Smooth muscle cell (in vitro differentiated cells): ENCODE measurements at regions not wholly inside any gene's neighbourhood (a gene's known extent, or its start where the extent isn't known, plus 50 kb on each side); places are given as distances from the start of the nearest gene placed in this dataset.
"Not testable (repeated sequence)": the region's sequence is repeated elsewhere in the genome, so short reads cannot be mapped to it uniquely, and the experiment has no call there.

Experiments
- DNase-seq: peaks from one replicate; lab custom pipeline; 2025; ENCODE audit not compliant: unreplicated experiment; lab: John Stamatoyannopoulos, UW
- H2AFZ ChIP-seq: fragments of 200-600 bp; sonication (generic); 2 replicates; pipeline ENCODE4 v1.6.0; 2016; ENCODE audit warnings: antibody characterized with exemption, low read depth, mild to moderate bottlenecking
- H3F3A ChIP-seq: fragments of 200-600 bp; sonication (generic); 2 replicates; pipeline ENCODE4 v1.6.0; 2017; ENCODE audit warnings: antibody characterized with exemption, low read depth
- H3K27ac ChIP-seq: fragments of 200-600 bp; sonication (generic); 2 replicates; pipeline ENCODE4 v1.5.1; 2016; ENCODE audit warnings: low read depth, mild to moderate bottlenecking
- H3K27me3 ChIP-seq: fragments of 200-600 bp; sonication (generic); 2 replicates; pipeline ENCODE4 v1.6.1; 2016; ENCODE audit warnings: low read depth, mild to moderate bottlenecking
- H3K36me3 ChIP-seq: fragments of 200-600 bp; sonication (generic); 2 replicates; pipeline ENCODE4 v1.5.1; 2016; ENCODE audit warnings: low read depth
- H3K4me1 ChIP-seq: fragments of 200-600 bp; sonication (generic); 2 replicates; pipeline ENCODE4 v1.5.1; 2016; ENCODE audit warnings: low read depth
- H3K4me2 ChIP-seq: fragments of 200-600 bp; sonication (generic); 2 replicates; pipeline ENCODE4 v1.6.0; 2016; ENCODE audit warnings: mild to moderate bottlenecking
- H3K4me3 ChIP-seq: fragments of 200-600 bp; sonication (generic); 2 replicates; pipeline ENCODE4 v1.5.1; 2016; ENCODE audit warnings: mild to moderate bottlenecking
- H3K79me2 ChIP-seq: fragments of 200-600 bp; sonication (generic); 2 replicates; pipeline ENCODE4 v1.6.0; 2016; ENCODE audit warnings: low read depth, mild to moderate bottlenecking
- H3K9ac ChIP-seq: fragments of 200-600 bp; sonication (generic); 2 replicates; pipeline ENCODE4 v1.6.0; 2016; ENCODE audit warnings: low read depth
- H3K9me3 ChIP-seq: fragments of 200-600 bp; sonication (generic); replicated peaks from 2 replicates; pipeline ENCODE4 v1.5.1; 2016; ENCODE audit warnings: low read depth
- H4K20me1 ChIP-seq: fragments of 200-600 bp; sonication (generic); 2 replicates; pipeline ENCODE4 v1.6.0; 2016; ENCODE audit warnings: low read depth
- CTCF ChIP-seq: fragments of 200-600 bp; sonication (generic); IDR thresholded peaks from 2 replicates; pipeline ENCODE4 v1.5.1; 2017; ENCODE audit warnings: borderline replicate concordance, mild to moderate bottlenecking, antibody characterized with exemption; ENCODE audit not compliant: insufficient read depth, poor library complexity, severe bottlenecking
- WGBS: methylation state at CpG from one replicate; pipeline ENCODE4 v1.1.7; 2016; ENCODE audit warnings: low lambda C conversion rate; 5-methylcytosine and 5-hydroxymethylcytosine counted together

DNA sequence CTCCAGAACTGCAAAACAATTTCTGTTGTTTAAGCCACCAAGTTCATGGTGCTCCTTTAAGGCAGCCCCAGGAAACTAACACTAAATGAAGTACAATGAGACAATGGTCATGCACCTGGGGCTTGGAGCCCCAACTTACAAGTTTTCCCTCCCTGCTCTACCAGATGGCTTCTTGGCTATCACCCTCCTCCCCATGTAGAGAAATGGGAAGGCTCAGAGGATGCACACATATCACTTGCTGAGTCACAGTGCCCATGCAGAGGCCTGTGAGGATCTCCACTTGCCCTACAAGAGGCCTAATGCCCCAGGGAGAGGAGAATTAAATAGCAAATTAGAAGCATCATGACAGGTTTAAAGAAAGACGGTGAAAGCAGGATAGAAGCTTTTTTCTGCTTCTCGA is 270.9 kb downstream of the TTC32 start:
- no peaks in the 10 kb centered on the region for H3K9me3 ChIP-seq
- no peak for TF ChIP-seq CTCF
- H3F3A ChIP-seq: no peaks in the 10 kb centered on the region
- H3K27me3 ChIP-seq: peaks cover 5% of the 10 kb centered on the region
- no peaks in the 10 kb centered on the region for H3K4me1 ChIP-seq
- H2AFZ ChIP-seq: no peak overlapping the region
- H3K27ac ChIP-seq: no peak overlapping the region
- H4K20me1 ChIP-seq: no peaks in the 10 kb centered on the region
- DNase-seq: no peak
- WGBS: 91% methylated on average over 2 of the region's 2 CpGs
- no peaks in the 10 kb centered on the region for H3K36me3 ChIP-seq
- H3K4me3 ChIP-seq: no peak overlapping the region
- no peak overlapping the region for H3K4me2 ChIP-seq
- H3K9ac ChIP-seq: no peak overlapping the region
- H3K79me2 ChIP-seq: no peaks in the 10 kb centered on the region

DNA sequence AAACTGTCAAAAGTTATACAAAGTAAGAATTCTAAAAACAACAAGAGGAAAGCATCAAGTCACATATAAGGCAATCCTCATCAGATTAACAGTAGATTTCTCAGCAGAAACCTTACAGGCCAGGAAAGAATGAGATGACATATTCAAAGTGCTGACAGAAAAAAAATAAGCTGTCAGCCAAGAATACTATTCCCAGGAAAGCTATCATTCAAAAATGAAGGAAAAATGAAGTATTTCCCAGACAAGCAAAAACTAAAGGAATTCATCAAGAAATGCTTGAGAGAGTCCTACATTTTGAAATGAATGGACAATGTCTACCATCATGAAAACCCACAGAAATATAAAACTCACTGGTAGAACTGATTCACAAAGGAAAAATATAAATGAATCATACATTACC is 268.9 kb upstream of the OSR1 start:
- Histone ChIP-seq H3K27ac (no peak overlapping the region), H3K9me3 (no peaks in the 10 kb centered on the region), H3K4me1 (no peaks in the 10 kb centered on the region), H3K4me2 (no peak overlapping the region), H3F3A (no peaks in the 10 kb centered on the region), H4K20me1 (no peaks in the 10 kb centered on the region), H3K79me2 (no peaks in the 10 kb centered on the region), H3K4me3 (no peak overlapping the region), H3K9ac (no peak overlapping the region), H2AFZ (no peak overlapping the region), H3K27me3 (no peaks in the 10 kb centered on the region), H3K36me3 (no peaks in the 10 kb centered on the region)
- no peak for DNase-seq
- no peak for TF ChIP-seq CTCF

- Histone ChIP-seq H4K20me1 (no peaks in the 10 kb centered on the region), H2AFZ (no peak overlapping the region), H3K79me2 (no peaks in the 10 kb centered on the region), H3K9ac (no peak overlapping the region), H3K27me3 (no peaks in the 10 kb centered on the region), H3K4me2 (no peak overlapping the region), H3K4me3 (no peak overlapping the region), H3K4me1 (no peaks in the 10 kb centered on the region), H3K36me3 (no peaks in the 10 kb centered on the region), H3F3A (no peaks in the 10 kb centered on the region), H3K9me3 (no peaks in the 10 kb centered on the region), H3K27ac (no peak overlapping the region)
- no peak for TF ChIP-seq CTCF
- no peak for DNase-seq
- WGBS: 83% methylated on average over 1 of the region's 1 CpG
These were observed 265.1 kb upstream of the OSR1 start for GRCh38 chr2:19623488-19623887.

DNA sequence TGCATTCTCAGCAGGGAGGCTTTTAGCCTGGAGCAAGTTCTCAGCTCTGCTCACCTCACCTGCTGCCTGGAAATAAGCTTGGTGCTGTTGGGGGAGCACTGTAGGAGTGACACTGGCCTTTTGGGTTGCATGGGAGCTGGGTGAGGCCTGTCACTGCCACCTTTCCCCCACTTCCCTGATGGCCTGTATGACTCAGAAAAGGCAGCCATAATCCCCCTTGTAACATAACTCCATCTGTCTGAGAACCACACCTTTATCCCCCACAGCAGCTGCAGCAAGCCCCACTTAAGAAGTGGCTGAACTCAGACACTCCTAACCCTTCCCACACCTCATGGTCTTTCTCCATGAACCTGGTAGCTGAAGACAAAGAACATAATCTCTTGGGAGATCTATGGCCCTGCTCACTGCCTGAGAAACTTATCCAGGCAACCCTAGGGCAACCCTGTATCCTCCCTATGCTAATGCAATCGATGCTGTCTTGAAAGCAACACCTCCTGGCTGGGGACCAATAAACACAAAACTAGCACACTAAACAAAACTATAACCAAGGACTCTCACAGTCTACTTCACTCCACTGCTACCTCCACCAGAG is 258.9 kb upstream of the OSR1 start:
- Histone ChIP-seq H3K27ac (no peak overlapping the region), H3K4me3 (no peak overlapping the region), H3F3A (no peaks in the 10 kb centered on the region), H3K4me1 (no peaks in the 10 kb centered on the region), H3K36me3 (no peaks in the 10 kb centered on the region), H3K27me3 (no peaks in the 10 kb centered on the region), H3K9ac (no peak overlapping the region), H3K4me2 (no peak overlapping the region), H3K9me3 (no peaks in the 10 kb centered on the region), H3K79me2 (no peaks in the 10 kb centered on the region), H2AFZ (no peak overlapping the region), H4K20me1 (no peaks in the 10 kb centered on the region)
- WGBS: 100% methylated on average over 1 of the region's 1 CpG
- no peak for DNase-seq
- no peak for TF ChIP-seq CTCF

DNA sequence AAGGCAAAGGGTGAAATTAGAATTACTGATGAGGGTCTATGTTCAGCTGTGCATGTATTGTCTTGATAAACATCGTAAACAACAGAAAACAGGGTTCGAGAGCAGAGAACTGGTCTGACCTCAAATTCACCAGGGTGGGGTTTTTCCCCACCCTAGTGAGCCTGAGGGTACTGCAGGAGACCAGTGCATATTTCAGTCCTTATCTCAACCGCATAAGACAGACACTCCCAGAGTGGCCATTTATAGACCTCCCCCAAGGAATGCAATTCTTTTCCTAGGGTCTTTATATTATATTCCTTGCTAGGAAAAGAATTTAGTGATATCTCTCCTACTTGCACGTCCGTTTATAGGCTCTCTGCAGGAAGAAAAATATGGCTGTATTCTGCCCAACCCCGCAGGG is 257.0 kb upstream of the OSR1 start:
- H3K9ac ChIP-seq, DNase-seq, H3K4me1 ChIP-seq, H3K4me2 ChIP-seq, H3K9me3 ChIP-seq, H3K27me3 ChIP-seq, H2AFZ ChIP-seq, H3F3A ChIP-seq, H4K20me1 ChIP-seq, H3K4me3 ChIP-seq, H3K27ac ChIP-seq, H3K79me2 ChIP-seq, H3K36me3 ChIP-seq: not testable (repeated sequence)
- whole genome bisulfite sequencing: 89% methylated on average over 6 of the region's 6 CpGs
